ENCODE measurements at regions not wholly inside any gene's neighbourhood (a gene's known extent, or its start where the extent isn't known, plus 50 kb on each side); places are given as distances from the start of the nearest gene placed in this dataset.

DNA sequence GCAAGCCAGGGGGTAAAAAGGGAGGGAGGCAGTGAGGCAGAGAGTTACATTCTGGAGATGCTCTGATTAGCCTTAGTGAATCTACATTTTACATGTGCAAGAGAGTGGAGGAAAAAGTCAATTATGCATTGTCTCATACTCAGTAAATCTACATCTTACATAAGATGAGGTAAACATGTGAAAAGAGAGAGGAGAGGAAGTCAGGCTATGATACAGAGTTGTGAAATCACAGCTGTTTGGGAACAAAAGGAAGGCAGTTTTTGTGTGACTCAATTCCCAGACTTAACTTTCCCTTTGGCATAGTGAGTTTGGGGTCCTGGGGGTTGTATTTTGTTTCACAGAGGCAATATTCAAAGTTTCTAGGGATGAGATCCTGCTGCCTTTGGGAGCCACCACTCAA, 67.8 kb downstream of the GP2 start:
- no peak for DNase-seq (ENCODE audit: low spot score)

DNA sequence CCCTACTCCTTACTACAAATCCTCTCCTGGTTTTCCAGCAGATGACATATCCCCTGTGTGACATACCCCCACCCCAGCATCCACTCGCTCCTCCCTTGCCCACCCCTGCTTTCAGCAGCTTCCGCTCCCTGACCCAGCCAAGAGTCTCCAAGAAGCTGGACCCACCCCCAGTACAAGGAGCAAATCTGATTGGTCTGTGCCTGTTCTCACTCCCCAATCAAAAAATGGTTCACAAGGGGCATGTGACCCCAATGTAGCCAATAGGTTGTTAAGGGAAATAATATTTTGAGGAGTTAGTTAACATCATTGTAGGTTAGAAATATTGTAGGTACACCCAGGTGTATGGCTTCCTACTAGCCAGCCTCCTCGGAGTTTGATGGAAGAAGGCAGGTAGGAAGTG, 70.1 kb downstream of the GP2 start:
- DNase-seq (ENCODE audit: low spot score): no peak

DNA sequence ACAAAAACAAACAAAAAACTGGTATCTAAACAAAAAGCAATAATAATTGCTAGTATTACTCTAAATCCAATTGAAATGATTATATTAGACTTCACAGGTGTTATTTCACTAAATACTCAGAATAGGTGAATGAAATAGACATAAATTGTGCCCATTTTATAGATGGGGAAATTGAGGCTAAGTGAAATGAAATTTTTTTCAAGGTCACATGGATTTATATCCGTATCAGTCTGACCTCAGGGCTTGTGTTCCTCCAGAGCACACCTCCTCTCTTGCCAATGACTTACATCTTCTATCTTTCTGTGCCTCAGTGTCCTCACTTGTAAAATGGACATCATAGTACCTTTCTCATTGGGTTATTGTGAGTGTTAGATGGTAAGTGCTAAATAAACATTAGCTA, 72.3 kb downstream of the GP2 start:
- DNase-seq (ENCODE audit: low spot score): no peak

DNA sequence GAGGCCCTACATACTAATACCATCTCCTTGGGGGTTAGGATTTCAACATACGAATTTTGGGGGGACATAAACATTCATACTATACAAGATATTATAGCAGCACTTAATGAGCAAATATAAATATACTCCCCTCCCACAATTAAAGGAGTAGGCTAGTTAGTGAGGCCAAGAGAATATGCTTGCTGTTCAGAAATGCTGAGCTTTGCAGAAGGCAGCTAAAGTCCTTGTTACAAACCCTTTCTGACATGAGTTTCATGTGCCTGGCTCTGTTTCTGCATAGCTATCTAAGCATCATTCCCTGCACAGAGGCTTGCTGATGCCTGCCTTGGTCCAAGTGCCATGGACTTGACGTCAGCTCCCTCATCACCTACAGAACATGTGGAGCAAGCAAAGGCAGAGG, 73.5 kb downstream of the GP2 start:
- no peak for DNase-seq (ENCODE audit: low spot score)

DNA sequence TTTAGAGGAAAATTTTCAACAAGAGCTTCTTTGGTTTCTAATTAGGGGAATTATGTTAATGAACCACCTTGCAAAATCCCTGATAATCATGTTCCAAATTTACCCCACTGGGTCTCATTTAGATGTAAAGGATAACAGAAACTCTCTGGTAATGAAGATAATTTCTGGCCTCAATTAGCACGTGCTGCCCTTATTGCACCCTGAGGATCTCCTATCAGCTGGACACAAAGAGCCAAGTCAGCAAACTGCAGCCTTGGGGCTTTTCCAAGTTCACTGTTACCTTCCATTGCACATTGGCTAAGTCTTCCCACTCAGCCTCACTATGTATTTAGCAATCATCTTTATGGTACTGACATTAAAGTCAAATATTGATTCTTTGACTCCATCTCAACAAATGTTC, 78.1 kb downstream of the GP2 start:
- DNase-seq (ENCODE audit: low spot score): no peak

DNA sequence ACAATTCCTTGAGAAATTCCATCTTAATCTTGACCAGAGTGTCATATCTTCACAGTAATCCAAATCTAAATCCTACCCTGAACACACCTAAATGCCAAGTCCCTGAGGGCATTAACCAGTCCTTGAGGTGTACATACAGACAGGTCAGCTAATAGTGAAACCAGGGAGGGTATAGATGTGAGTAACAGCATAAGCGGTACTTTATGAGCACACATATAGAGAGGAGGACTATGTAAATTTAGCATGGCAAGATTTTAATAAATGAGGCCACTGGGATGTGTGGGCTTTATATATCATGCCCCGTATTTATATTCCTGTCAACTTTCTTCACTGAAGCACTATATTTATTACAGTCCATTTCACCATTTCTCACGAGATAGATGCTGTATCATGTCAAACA, 80.2 kb downstream of the GP2 start:
- no peak for DNase-seq (ENCODE audit: low spot score)

DNA sequence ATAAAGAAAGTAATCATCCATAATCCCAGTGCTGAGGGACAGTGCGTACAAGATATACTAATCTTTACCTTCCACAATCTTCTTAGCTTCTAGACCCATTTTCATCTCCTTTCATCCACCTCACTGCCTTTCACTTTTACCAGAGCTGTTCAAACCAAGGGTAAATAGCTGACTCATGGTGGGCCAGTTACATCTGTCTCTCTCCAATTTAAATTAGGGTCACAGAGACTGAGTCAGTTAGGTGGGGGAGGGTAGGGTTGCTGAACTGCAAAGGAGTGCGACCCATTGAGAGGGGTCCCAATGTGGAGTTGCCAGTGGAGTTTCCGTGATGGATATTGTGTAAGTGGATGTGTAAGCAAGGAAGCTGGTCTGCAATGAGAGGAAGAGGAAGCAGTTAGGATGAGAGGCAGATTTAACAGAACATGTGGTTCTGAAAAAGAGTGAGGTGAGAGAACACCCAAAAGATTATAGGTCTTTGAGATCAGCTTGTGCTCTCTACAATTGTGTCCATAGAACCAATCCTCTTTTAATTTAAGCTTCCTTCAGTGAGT, 83.5 kb downstream of the GP2 start:
- no peak for DNase-seq (ENCODE audit: low spot score)

DNA sequence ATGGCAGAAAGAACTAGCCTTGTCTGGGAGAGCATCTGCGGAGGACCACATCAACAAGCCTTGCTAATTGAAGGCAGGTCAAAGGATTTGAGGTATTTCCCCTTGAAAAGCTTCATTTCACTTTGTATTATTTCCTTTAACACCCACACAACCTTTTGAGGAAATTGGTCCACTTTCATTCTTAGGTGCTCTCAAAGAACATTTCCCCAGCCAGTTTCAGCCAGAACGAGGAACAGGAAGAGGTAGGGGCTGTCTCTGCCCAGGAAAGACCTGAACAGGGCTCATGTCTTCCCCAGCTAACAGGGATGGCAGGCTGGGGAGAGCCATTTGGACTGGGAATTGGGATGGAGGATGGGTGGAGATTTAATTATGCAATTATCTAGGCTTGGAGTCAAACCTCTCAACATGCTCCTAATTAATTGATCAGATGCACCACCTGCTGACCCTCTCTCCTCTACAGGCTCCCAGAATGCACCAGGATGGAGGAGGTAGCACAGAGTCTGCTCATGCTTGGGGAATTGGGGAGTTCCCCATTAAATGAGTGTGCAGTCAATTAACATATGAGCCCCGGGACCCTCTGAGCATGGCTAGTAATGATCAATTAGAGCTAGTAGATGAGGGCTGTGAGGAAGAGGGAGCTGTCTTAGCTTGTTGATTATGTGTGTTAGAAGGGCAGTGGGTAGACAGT, 84.6 kb downstream of the GP2 start:
- no peak for DNase-seq (ENCODE audit: low spot score)

DNA sequence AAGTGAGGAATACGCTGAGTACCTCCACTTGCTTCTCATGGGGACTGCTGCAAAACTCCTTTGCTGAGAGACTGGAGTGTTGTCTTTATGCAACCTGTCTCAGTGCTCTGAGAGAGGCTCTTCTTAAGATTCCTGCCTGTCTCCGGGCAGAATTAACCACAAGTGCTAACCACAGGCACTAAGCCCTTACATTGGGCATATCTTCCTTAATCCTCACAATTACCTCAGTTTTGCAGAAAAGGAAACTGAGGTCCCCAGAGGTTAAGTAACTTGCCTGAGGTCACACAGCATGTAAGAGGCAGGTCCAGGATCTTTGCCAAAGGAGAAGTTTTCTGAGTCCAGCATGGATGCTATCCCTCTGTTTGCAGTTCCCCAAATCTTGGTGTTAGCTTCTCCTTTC, 86.0 kb downstream of the GP2 start:
- DNase-seq (ENCODE audit: low spot score): no peak

DNA sequence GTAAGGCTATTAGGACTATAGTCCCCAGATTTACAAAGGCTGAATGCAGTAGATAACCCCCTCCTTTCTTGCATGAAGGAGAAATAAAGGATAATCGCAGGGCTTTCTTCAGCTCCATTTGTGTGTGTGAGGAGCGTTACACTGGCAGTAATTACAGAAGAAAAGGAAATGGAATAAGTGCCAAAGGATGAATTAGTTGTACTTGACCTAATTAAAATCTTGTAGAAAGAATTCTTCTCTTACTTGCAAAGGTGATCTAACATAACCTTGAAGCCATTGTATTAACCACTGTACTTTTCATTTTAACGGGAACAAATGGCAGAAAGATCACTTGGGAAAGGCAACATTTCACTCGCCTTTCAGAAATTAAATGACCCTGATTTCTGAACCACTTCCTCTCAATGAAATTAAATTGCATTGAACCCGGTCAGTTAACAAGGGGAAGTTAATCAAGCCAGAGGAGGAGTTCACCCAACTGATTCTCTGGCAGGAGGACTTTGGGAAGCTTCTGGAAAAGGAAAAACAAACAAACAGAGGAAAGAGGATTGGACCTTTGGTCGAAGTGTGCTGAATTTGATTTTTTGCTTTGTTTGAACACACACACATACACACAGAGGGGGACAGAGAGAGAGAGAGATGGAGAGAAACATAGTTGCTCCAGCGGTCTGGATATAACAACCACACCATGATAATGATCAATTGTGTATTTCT, 90.6 kb downstream of the GP2 start:
- DNase-seq (ENCODE audit: low spot score): no peak

DNA sequence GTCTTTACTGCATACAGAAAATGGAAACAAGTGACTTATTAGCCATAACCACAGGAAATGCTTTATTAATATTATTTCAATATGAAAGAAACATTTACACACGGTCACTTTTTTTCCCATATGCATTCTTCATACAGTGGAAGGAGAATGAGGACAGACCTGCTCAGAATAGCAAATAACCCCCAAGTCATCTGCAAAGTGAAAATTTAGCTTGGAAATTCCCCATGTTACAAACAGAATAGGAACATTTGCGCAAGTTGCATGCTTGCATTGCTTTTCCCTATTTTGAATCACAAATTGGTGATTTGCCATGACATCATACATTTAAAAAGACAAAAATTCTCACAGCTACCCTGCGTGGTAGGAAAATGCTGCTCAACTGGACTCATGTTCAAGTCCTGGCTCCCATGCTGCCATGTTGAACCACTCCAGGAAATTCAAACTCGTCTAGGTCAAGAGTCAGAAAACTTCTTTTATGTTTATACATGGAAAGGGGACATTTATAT, 102.0 kb downstream of the GP2 start:
- DNase-seq (ENCODE audit: low spot score): no peak

DNA sequence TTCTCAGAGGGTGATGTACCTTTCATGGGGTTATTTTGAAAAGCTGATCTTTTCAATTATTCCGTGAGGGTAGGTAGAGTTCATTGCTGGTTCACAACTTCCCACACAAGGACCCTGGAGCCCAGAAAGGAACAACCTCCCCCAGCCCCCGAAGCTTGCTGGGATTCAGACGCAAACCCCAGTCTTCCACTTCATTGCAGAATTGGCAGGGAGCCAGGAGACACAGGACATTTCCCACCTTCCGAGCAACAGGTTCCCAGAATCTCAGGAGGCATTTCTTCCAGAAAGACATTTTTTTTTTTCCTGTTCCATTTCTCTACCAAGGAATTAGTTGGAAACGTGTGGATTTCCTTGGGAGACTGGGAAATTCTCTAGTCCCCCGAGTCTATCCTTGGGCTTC, 106.1 kb downstream of the GP2 start:
- DNase-seq (ENCODE audit: low spot score): no peak

DNA sequence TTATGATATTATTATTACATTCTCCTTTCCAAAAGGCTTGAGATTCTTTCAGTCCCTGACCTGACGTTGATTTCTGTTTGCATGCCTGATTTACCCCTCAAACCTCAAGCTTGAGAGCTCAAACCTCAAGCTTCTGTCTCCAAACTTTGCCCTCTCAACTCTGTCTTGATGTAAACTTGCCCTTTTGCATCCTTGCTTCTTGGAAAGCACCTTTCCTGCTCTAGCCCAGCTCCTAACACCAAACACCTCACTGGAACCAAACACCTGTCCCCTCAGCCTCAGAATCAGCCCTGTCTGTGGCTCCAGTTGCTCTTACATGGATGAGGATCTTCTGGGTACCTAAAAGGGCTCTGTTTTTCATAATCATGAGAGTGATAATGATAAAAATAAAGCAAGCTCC, 109.2 kb downstream of the GP2 start:
- no peak for DNase-seq (ENCODE audit: low spot score)

DNA sequence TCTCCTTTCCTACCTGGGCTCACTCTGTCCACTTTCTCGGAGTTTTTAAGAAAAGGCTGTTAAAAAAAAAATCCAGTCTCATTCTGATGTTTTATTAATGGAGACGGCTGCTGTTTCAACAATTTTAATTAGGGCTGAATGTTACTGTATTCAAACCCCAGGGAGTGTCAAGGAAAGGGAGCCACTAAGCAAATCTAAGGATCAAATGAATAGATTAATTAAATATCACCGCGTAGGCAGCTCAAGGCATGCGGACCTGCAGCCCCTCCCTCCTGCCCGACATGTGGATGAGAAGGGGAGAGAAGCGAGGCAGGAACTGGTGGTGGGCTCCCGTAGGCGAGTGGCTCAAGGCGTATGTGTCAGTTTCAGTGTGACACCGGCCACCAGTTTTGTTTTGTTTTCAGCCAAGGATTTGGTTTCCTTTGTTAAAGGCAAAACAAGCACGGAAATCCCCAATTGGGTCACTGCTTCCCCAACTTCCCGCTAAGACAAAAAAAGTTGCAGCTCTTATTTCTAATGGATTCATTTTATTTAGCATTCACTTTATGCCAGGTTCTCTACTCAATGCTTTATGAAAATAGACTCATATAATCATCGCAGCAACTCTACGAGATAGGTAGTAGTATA, 110.6 kb downstream of the GP2 start:
- DNase-seq (ENCODE audit: low spot score): no peak

DNA sequence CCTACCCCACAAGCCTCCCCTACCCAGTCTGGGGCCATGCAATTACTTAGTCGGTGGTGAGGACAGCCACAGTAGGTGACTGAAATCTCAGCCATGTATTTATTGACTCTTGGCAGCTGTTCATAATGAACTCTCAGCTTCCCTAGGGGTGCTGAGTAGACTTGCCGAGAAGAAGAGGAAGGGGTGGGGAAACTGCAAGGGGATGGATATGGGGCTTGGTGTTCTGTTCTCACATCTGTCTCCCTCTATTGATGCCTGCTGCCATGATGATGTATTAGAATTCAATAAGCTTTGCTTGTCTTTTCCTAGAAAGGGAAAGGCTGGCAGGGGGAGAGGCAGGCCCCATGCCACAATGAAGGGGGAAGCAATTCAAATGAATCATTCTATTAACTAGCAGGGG, 112.9 kb downstream of the GP2 start:
- no peak for DNase-seq (ENCODE audit: low spot score)

DNA sequence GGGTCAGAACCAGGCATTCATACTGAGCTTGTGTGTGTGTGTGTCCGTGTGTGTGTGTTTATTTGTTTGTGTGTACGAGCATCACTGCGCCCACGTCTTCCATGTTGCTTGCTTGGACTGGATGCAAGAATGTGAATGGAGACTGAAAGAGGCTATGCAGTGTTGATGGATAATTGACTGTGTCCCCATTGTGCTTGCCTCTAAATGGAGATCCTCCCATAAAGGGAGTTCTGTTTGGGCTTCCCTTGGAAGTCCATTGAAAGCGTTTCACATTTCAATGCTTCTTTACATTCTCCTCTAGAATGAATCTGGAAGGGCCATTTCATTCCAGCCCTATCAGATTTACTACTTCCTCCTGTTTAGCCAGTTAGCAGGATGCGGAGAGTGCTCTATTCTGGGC, 124.0 kb downstream of the GP2 start:
- no peak for DNase-seq (ENCODE audit: low spot score)

DNA sequence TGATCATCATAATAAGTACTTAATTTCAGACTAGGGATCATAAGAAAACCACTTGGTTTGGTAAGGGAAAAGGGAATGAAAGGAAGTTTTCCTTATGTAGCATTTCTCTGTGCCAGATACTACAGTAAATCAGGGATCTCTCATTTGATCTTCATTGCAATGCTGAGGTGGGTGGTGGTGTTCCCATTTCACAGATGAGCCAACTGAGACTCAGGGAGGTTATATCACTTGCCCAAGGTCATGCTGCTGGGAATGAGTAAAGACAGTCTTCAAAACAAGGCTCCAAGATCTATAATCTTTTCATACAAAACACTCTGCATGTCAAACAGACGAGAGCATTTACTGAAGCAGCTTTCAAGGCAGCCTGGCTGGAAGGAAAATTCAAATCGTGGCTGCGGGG, 124.6 kb downstream of the GP2 start:
- DNase-seq (ENCODE audit: low spot score): no peak

DNA sequence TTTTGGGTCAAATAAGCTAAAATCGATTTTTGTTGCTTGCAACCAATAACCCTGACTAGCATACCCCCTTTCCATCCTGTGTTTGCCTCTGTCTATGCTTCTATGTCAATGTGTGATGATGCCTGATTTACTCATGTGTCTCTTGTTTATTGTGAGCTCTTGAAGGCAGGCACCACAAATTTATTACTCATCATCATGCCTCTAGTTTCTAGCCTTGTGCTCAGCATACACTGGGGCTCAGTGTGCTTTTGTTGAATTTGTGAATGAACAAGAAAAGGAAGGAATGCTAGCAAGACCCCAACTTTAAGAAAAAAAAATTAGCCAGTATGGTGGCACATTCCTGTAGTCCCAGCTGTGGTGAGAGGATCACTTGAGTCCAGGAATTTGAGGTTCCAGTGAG, 119.1 kb upstream of the GPR139 start:
- DNase-seq (ENCODE audit: low spot score): no peak

DNA sequence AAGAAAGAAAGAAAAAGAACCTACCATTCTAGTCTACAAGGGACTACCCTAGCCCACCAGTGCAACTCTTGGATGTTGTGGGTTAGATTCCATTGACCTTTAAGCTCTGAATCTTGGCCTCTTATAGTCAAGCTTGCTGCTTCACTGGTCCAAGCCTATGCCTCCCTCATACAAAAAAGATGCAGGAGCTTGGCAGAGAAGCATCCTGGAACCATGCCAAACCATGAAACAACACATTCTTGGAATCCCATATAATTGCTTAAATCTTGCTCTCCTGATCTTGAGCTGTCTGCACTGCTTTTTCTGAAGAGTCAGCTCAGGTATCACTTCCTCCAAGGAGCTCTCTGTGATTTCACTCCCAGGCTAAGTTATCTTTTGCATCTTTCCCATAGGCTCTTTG, 117.9 kb upstream of the GPR139 start:
- no peak for DNase-seq (ENCODE audit: low spot score)

DNA sequence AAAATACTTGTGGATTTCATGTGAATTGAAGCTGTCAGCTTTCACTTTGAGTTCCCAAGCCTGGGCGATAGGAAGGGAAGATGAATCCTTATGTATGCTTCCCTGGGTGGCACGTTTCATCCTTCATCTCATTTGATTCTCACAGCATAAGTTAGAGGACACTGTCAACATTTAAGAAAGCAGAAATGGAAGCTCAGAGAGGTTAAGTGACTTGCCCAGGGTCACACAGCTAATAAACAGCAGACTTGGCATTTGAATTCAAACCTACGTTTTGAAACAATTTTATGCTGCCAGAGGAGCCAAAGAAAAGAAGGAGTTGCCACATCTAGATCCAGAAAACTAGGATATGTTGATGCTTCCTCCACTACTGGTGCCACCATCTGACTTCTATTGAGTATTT, 108.3 kb upstream of the GPR139 start:
- DNase-seq (ENCODE audit: low spot score): no peak

DNA sequence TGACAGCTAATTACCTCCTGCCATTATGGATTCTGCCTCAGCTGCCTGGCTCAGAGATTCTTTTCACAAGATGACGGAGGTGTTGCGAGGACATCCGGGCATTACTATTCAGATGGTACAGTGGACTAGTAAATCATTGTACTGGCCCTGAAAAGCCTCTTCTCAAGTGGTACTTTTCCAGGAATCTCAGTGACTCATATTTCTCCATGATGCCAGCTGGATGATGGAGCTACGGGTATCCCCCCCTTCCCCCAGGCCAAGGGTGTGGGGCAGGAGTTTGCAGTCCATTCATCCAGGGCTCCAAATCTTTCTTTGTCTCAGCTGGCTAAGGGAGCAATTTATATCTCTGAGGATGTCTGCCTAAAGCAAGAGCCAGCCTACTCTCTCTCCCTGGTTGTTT, 107.7 kb upstream of the GPR139 start:
- no peak for DNase-seq (ENCODE audit: low spot score)

DNA sequence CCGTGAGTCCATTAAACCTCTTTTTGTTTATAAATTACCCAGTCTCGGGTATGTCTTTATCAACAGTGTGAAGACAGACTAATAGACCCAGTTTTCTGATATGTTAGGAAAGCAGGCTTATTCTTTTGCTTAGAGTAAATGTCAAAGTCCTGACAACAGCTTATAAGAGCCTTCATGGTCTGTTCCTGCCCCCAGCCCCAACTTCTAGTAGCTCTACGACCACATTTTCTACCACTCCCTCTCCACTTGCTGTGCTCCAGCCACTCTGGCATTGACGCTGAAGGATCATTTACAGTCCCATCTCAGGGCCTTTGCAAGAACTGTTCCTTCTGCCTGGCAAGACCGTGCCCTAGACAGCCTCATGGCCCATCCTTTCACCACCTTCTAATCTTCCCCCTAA, 104.6 kb upstream of the GPR139 start:
- DNase-seq (ENCODE audit: low spot score): no peak

DNA sequence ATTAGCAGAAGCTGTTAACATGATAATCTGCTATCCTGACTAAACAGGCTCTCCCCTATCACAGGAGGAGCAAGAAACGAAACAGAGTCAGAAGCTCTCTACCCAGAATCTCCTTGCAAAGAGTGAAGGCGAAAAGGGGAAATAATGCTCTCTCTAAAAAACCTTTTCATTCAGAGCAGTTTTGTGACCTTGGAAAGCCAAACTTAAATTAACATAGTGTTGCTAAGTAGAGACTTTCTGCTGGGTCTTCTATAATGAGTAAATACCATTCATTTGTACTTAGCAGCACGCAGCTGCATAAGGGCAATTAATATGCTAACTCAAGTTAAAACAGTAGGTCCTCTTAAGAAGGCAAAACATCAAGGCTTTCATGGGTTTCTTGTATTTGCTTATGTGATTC, 101.7 kb upstream of the GPR139 start:
- DNase-seq (ENCODE audit: low spot score): no peak

Data from COLO829 (cell line).